ENCODE measurements at regions not wholly inside any gene's neighbourhood (a gene's known extent, or its start where the extent isn't known, plus 50 kb on each side); places are given as distances from the start of the nearest gene placed in this dataset.
"Not testable (repeated sequence)": the region's sequence is repeated elsewhere in the genome, so short reads cannot be mapped to it uniquely, and the experiment has no call there.

- no peak for DNase-seq (ENCODE audit: low read depth)
These were observed 370.9 kb upstream of the RND3 start for GRCh38 chr2:150858382-150858781.

GRCh38 chr2:150856596-150857281, 369.3 kb upstream of the RND3 start:
- no peak for DNase-seq (ENCODE audit: low read depth)

GRCh38 chr2:150853263-150853662, 365.8 kb upstream of the RND3 start:
- DNase-seq (ENCODE audit: low read depth) = no peak

GRCh38 chr2:150850641-150851040, 363.2 kb upstream of the RND3 start:
- no peak for DNase-seq (ENCODE audit: low read depth)

- DNase-seq (ENCODE audit: low read depth) = no peak
These were observed 360.1 kb upstream of the RND3 start for GRCh38 chr2:150847578-150847977.

GRCh38 chr2:150846691-150847090, 359.2 kb upstream of the RND3 start:
- DNase-seq (ENCODE audit: low read depth) = no peak

GRCh38 chr2:150832686-150833085, 345.2 kb upstream of the RND3 start:
- no peak for DNase-seq (ENCODE audit: low read depth)

GRCh38 chr2:150824118-150824517, 336.7 kb upstream of the RND3 start:
- no peak for DNase-seq (ENCODE audit: low read depth)

- DNase-seq (ENCODE audit: low read depth) = no peak
These were observed 330.0 kb upstream of the RND3 start for GRCh38 chr2:150817422-150817821.

- DNase-seq (ENCODE audit: low read depth) = no peak
These were observed 325.3 kb upstream of the RND3 start for GRCh38 chr2:150812664-150813367.

- DNase-seq (ENCODE audit: low read depth) = no peak
These were observed 324.6 kb upstream of the RND3 start for GRCh38 chr2:150812066-150812465.

- no peak for DNase-seq (ENCODE audit: low read depth)
These were observed 323.9 kb upstream of the RND3 start for GRCh38 chr2:150811259-150811855.

- DNase-seq (ENCODE audit: low read depth) = no peak
These were observed 321.6 kb upstream of the RND3 start for GRCh38 chr2:150809103-150809502.

GRCh38 chr2:150806336-150806735, 318.9 kb upstream of the RND3 start:
- DNase-seq (ENCODE audit: low read depth) = no peak

GRCh38 chr2:150803689-150804398, 316.4 kb upstream of the RND3 start:
- DNase-seq (ENCODE audit: low read depth) = no peak

GRCh38 chr2:150802635-150803034, 315.2 kb upstream of the RND3 start:
- DNase-seq (ENCODE audit: low read depth) = no peak

- DNase-seq (ENCODE audit: low read depth) = not testable (repeated sequence)
These were observed 308.8 kb upstream of the RND3 start for GRCh38 chr2:150796236-150796635.

GRCh38 chr2:150792780-150793300, 305.4 kb upstream of the RND3 start:
- no peak for DNase-seq (ENCODE audit: low read depth)

- DNase-seq (ENCODE audit: low read depth) = no peak
These were observed 304.1 kb upstream of the RND3 start for GRCh38 chr2:150791567-150791966.

- no peak for DNase-seq (ENCODE audit: low read depth)
These were observed 302.0 kb upstream of the RND3 start for GRCh38 chr2:150789376-150789905.

- DNase-seq (ENCODE audit: low read depth) = no peak
These were observed 301.1 kb upstream of the RND3 start for GRCh38 chr2:150788426-150789140.
